NCI-H526 (cell line): ENCODE measurements at regions not wholly inside any gene's neighbourhood (a gene's known extent, or its start where the extent isn't known, plus 50 kb on each side); places are given as distances from the start of the nearest gene placed in this dataset.
"Not testable (repeated sequence)": the region's sequence is repeated elsewhere in the genome, so short reads cannot be mapped to it uniquely, and the experiment has no call there.

ENCODE experiments used
- DNase-seq, 2 experiments: peaks; one replicate each; lab custom pipeline; 2025; lab: John Stamatoyannopoulos, UW

GRCh38 chr14:49946320-49947141 lies 53.6 kb downstream of the ARF6 start:
- DNase-seq: no peak

- DNase-seq: no peak
Observed at GRCh38 chr14:49947506-49947905, 54.6 kb downstream of the ARF6 start.

GRCh38 chr14:49950275-49951228 lies 57.7 kb downstream of the ARF6 start:
- DNase-seq: no peak

GRCh38 chr14:49951229-49951607 lies 58.3 kb downstream of the ARF6 start:
- no peak for DNase-seq

GRCh38 chr14:49951691-49952345 lies 58.9 kb downstream of the ARF6 start:
- no peak for DNase-seq

- DNase-seq: no peak
Observed at GRCh38 chr14:49953196-49953595, 60.3 kb downstream of the ARF6 start.

- DNase-seq: no peak
Observed at GRCh38 chr14:49954171-49954631, 61.3 kb downstream of the ARF6 start.

- DNase-seq: no peak
Observed at GRCh38 chr14:49955024-49955423, 62.1 kb downstream of the ARF6 start.

- no peak for DNase-seq
Observed at GRCh38 chr14:49957089-49957852, 64.4 kb downstream of the ARF6 start.

GRCh38 chr14:49959822-49960408 lies 67.0 kb downstream of the ARF6 start:
- peak; percentile 85 to 92 for DNase-seq

GRCh38 chr14:49960453-49960852 lies 67.6 kb downstream of the ARF6 start:
- DNase-seq: no peak

- DNase-seq: peak in 1 of 2 experiments; percentile 11
Observed at GRCh38 chr14:49961270-49962222, 68.7 kb downstream of the ARF6 start.

GRCh38 chr14:49962621-49963020 lies 69.7 kb downstream of the ARF6 start:
- peak; percentile 39 to 49 for DNase-seq

- DNase-seq: not testable (repeated sequence)
Observed at GRCh38 chr14:49965068-49965651, 72.3 kb downstream of the ARF6 start.

- DNase-seq: peak in 1 of 2 experiments; percentile 52
Observed at GRCh38 chr14:49966304-49966809, 73.5 kb downstream of the ARF6 start.

- no peak for DNase-seq
Observed at GRCh38 chr14:49966971-49967630, 74.2 kb downstream of the ARF6 start.

- DNase-seq: no peak
Observed at GRCh38 chr14:49969961-49970360, 77.1 kb downstream of the ARF6 start.

GRCh38 chr14:49970474-49971147 lies 77.7 kb downstream of the ARF6 start:
- DNase-seq: no peak
